ENCODE measurements at regions not wholly inside any gene's neighbourhood (a gene's known extent, or its start where the extent isn't known, plus 50 kb on each side); places are given as distances from the start of the nearest gene placed in this dataset.
A peak's percentile ranks its signal among the peaks of the same experiment; 100 is the strongest.

GRCh38 chr2:146997945-146998344 lies 846.9 kb upstream of the ACVR2A start:
- no peak for DNase-seq (ENCODE audit: extremely low read depth, low read depth)
- no peak for TF ChIP-seq CTCF (IDR thresholded peaks at IDR 0.05; ENCODE audit: low read depth, low read length, missing control alignments)
- no peak overlapping the region for H3K4me3 ChIP-seq (replicated peaks; ENCODE audit: low read depth, low read length)

GRCh38 chr2:146997488-146997887 lies 847.3 kb upstream of the ACVR2A start:
- H3K4me3 ChIP-seq (replicated peaks; ENCODE audit: low read depth, low read length), result no peak overlapping the region
- no peak for DNase-seq (ENCODE audit: extremely low read depth, low read depth)
- no peak for TF ChIP-seq CTCF (IDR thresholded peaks at IDR 0.05; ENCODE audit: low read depth, low read length, missing control alignments)

- DNase-seq (ENCODE audit: extremely low read depth, low read depth), result no peak
- no peak for TF ChIP-seq CTCF (IDR thresholded peaks at IDR 0.05; ENCODE audit: low read depth, low read length, missing control alignments)
- no peak overlapping the region for H3K4me3 ChIP-seq (replicated peaks; ENCODE audit: low read depth, low read length)
Measured at GRCh38 chr2:146994246-146994645, 850.6 kb upstream of the ACVR2A start.

GRCh38 chr2:146992466-146992865 lies 852.4 kb upstream of the ACVR2A start:
- no peak for TF ChIP-seq CTCF (IDR thresholded peaks at IDR 0.05; ENCODE audit: low read depth, low read length, missing control alignments)
- no peak for DNase-seq (ENCODE audit: extremely low read depth, low read depth)
- no peak overlapping the region for H3K4me3 ChIP-seq (replicated peaks; ENCODE audit: low read depth, low read length)

GRCh38 chr2:146992057-146992456 lies 852.8 kb upstream of the ACVR2A start:
- H3K4me3 ChIP-seq (replicated peaks; ENCODE audit: low read depth, low read length), result no peak overlapping the region
- TF ChIP-seq CTCF (IDR thresholded peaks at IDR 0.05; ENCODE audit: low read depth, low read length, missing control alignments), result no peak
- no peak for DNase-seq (ENCODE audit: extremely low read depth, low read depth)

- DNase-seq (ENCODE audit: extremely low read depth, low read depth), result peak; percentile 30
- H3K4me3 ChIP-seq (replicated peaks; ENCODE audit: low read depth, low read length), result no peak overlapping the region
- no peak for TF ChIP-seq CTCF (IDR thresholded peaks at IDR 0.05; ENCODE audit: low read depth, low read length, missing control alignments)
Measured at GRCh38 chr2:146990311-146991054, 854.3 kb upstream of the ACVR2A start.

GRCh38 chr2:146989741-146990140 lies 855.1 kb upstream of the ACVR2A start:
- no peak overlapping the region for H3K4me3 ChIP-seq (replicated peaks; ENCODE audit: low read depth, low read length)
- TF ChIP-seq CTCF (IDR thresholded peaks at IDR 0.05; ENCODE audit: low read depth, low read length, missing control alignments), result no peak
- DNase-seq (ENCODE audit: extremely low read depth, low read depth), result no peak

All from HFF-Myc (cell line).